HCT116 (cell line): ENCODE measurements at regions not wholly inside any gene's neighbourhood (a gene's known extent, or its start where the extent isn't known, plus 50 kb on each side); places are given as distances from the start of the nearest gene placed in this dataset.

Experiments used
- ATAC-seq: fragments of 200-7000 bp; cut with Tn5 transposase; 2 replicates; pipeline ENCODE4 v1.9.1; 2020; ENCODE audit warnings: mild to moderate bottlenecking, moderate library complexity
- BruUV-seq: library from RNA; stranded (reverse); fragments of 400-500 nt; replicated peaks from 2 replicates; lab custom pipeline; 2021; lab: Mats Ljungman, UMichigan
- CTCF ChIA-PET: fragments of 300-600 bp; sonication (Branson Sonifier 250); formaldehyde crosslinking; loops from one replicate; lab custom pipeline; 2021; ENCODE audit warnings: antibody characterized with exemption; lab: Charles Lee
- POLR2A ChIA-PET: fragments of 300-600, 350-600 bp; sonication (Branson Sonifier 250); formaldehyde crosslinking; loops from one replicate; lab custom pipeline; 2021; ENCODE audit warnings: antibody characterized with exemption; lab: Charles Lee
- RAD21 ChIA-PET, 2 experiments: fragments of 300-600 bp; sonication (Branson Sonifier 250); formaldehyde crosslinking; loops; one replicate each; lab custom pipeline; 2023; ENCODE audit warnings: low total read pairs in 2 of 2; ENCODE audit not compliant: uncharacterized antibody in 2 of 2, unreplicated experiment in 2 of 2, low non-redundant PET in 1 of 2; lab: Charles Lee
- DNase-seq: peaks from one replicate; pipeline ENCODE4 v3.0.0-alpha.2; 2010; ENCODE audit warnings: low read depth, low spot score
- H2AFZ ChIP-seq: fragments of 200-600 bp; shearing (Covaris generic), sonication (generic); 2 replicates; pipeline ENCODE4 v1.6.1; 2017; ENCODE audit warnings: low read depth, mixed run types, mixed read lengths, antibody characterized with exemption, low read length; ENCODE audit not compliant: poor library complexity, severe bottlenecking
- H3K27ac ChIP-seq: 2 replicates; pipeline ENCODE4 v1.5.1; 2012; ENCODE audit warnings: low read depth, low read length
- H3K27me3 ChIP-seq: fragments of 200-600 bp; sonication (generic); 2 replicates; pipeline ENCODE4 v1.6.1; 2016; ENCODE audit warnings: mixed run types, low read length, mixed read lengths; ENCODE audit not compliant: insufficient read depth
- H3K36me3 ChIP-seq, 2 experiments: fragments of 200-500 bp in 1 of 2; fragments of 200-600 bp in 1 of 2; sonication (Bioruptor generic) in 1 of 2; sonication (generic) in 1 of 2; 2 replicates each; pipeline versions ENCODE4 v1.5.1 to v1.6.1; 2014 to 2016; ENCODE audit warnings: low read length in 2 of 2, inconsistent platforms in 1 of 2, mixed read lengths in 1 of 2, mixed run types in 1 of 2; ENCODE audit not compliant: insufficient read depth in 2 of 2, control insufficient read depth in 1 of 2
- H3K4me1 ChIP-seq, 2 experiments: fragments of 200-600 bp in 1 of 2; sonication (generic) in 1 of 2; 2 replicates each; pipeline versions ENCODE4 v1.5.1 to v1.6.1; 2012 to 2017; ENCODE audit warnings: low read length in 2 of 2, inconsistent platforms in 1 of 2, mild to moderate bottlenecking in 1 of 2, mixed read lengths in 1 of 2, mixed run types in 1 of 2, moderate library complexity in 1 of 2; ENCODE audit not compliant: insufficient read depth in 2 of 2, control insufficient read depth in 1 of 2
- H3K4me2 ChIP-seq: fragments of 200-600 bp; sonication (generic); 2 replicates; pipeline ENCODE4 v1.6.1; 2017; ENCODE audit warnings: mixed run types, low read length, mixed read lengths
- H3K4me3 ChIP-seq, 2 experiments: fragments of 200-600 bp in 1 of 2; sonication (generic) in 1 of 2; replicated peaks in 1 of 2; 2 replicates each; pipeline ENCODE4 v1.5.1; 2011 to 2016; ENCODE audit warnings: low read length in 2 of 2, control low read depth in 1 of 2, low read depth in 1 of 2, mild to moderate bottlenecking in 1 of 2, mixed read lengths in 1 of 2, mixed run types in 1 of 2
- H3K79me2 ChIP-seq: fragments of 200-600 bp; sonication (generic); 2 replicates; pipeline ENCODE4 v1.6.1; 2017; ENCODE audit warnings: mild to moderate bottlenecking, mixed run types, low read length, moderate library complexity, mixed read lengths; ENCODE audit not compliant: insufficient read depth
- H3K9ac ChIP-seq: fragments of 200-600 bp; sonication (generic); 2 replicates; pipeline ENCODE4 v1.6.1; 2016; ENCODE audit warnings: low read length, mixed read lengths
- H3K9me2 ChIP-seq: fragments of 200-600 bp; sonication (generic), shearing (Covaris generic); 2 replicates; pipeline ENCODE4 v1.6.1; 2017; ENCODE audit warnings: mixed run types, mild to moderate bottlenecking, moderate library complexity; ENCODE audit not compliant: insufficient read depth
- H3K9me3 ChIP-seq, 2 experiments: fragments of 200-500 bp in 1 of 2; fragments of 200-600 bp in 1 of 2; sonication (Bioruptor generic) in 1 of 2; sonication (generic) in 1 of 2; 2 replicates each; pipeline ENCODE4 v1.6.1; 2014 to 2017; ENCODE audit warnings: low read length in 2 of 2, mixed read lengths in 2 of 2, inconsistent platforms in 1 of 2, low read depth in 1 of 2, mild to moderate bottlenecking in 1 of 2, mixed run types in 1 of 2, moderate library complexity in 1 of 2; ENCODE audit not compliant: control insufficient read depth in 1 of 2, insufficient read depth in 1 of 2
- H4K20me1 ChIP-seq: fragments of 200-600 bp; sonication (generic), shearing (Covaris generic); 2 replicates; pipeline ENCODE4 v1.6.1; 2017; ENCODE audit warnings: mixed run types, mild to moderate bottlenecking, moderate library complexity; ENCODE audit not compliant: insufficient read depth
- EGR1 ChIP-seq: IDR thresholded peaks from 2 replicates; pipeline ENCODE4 v1.6.1; 2012; ENCODE audit warnings: low read depth
- RAD21 ChIP-seq: IDR thresholded peaks from 2 replicates; pipeline ENCODE4 v1.6.1; 2012; ENCODE audit warnings: low read depth, mild to moderate bottlenecking
- intact Hi-C: fragments of 100-400 bp; cut with micrococcal nuclease; formaldehyde crosslinking; loops from 2 replicates; pipeline ENCODE4 v1.10.0; 2022
- TF ChIP-seq, protein P1 (sequence below), 3 experiments: fragments of 200-600 bp in 1 of 3; sonication (generic) in 1 of 3; IDR thresholded peaks in 2 of 3; conservative IDR thresholded peaks in 1 of 3; 2 replicates each; pipeline ENCODE4 v1.5.1; 2012 to 2017; ENCODE audit warnings: low read depth in 2 of 3, low read length in 2 of 3, antibody characterized with exemption in 1 of 3, borderline replicate concordance in 1 of 3, control low read depth in 1 of 3, mild to moderate bottlenecking in 1 of 3, mixed read lengths in 1 of 3, mixed run types in 1 of 3, moderate library complexity in 1 of 3; ENCODE audit not compliant: insufficient read depth in 1 of 3
- TF ChIP-seq, protein P2 (sequence below): IDR thresholded peaks from 2 replicates; pipeline ENCODE4 v1.6.1; 2011; ENCODE audit warnings: mild to moderate bottlenecking, low read length, moderate library complexity; ENCODE audit not compliant: insufficient replicate concordance; ENCODE audit errors: extremely low read depth

DNA sequence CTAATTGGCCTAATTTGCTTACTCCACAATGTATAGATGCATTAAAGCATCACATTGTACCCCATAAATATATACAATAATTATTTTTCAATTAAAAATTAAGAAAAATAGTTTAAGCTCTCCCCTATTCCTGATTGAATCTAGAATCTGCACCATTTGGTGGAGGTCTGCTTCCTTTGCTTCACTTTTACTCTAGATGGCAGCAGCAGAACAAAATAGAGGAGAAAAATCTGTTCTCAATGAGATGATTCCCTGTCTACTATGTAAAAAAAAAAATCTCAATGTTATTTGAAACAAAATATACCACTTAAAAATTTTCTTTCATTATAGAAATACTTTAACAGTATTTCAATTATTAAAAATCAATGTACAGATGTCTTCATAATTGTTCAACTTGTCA, 109.6 kb upstream of the FXR1 start:
- Histone ChIP-seq H3K79me2 (no peaks in the 10 kb centered on the region), H3K9ac (no peak overlapping the region), H3K4me3 (no peak overlapping the region), H3K9me2 (no peaks in the 10 kb centered on the region), H2AFZ (no peak overlapping the region), H4K20me1 (no peaks in the 10 kb centered on the region; the same call in 1 of the 2 replicates), H3K4me2 (no peak overlapping the region), H3K4me1 (no peaks in the 10 kb centered on the region), H3K27me3 (peaks cover 16% of the 10 kb centered on the region; the same call in 1 of the 2 replicates), H3K36me3 (no peaks in the 10 kb centered on the region), H3K9me3 (no peaks in the 10 kb centered on the region), H3K27ac (no peak overlapping the region)
- intact Hi-C loops: loop anchor here (2.0 to 10.0 kb wide), 3 partner anchors 472 to 1882 kb away; no protein-coding TSS in a partner anchor
- no TSS peak for BruUV-seq
- ATAC-seq (peak; percentile 49; the same call in 1 of the 2 replicates), DNase-seq (peak; percentile 3)
- ChIA-PET CTCF (interaction anchor here (0.5 to 1.6 kb wide), 5 partner anchors 10 to 898 kb away, joined by 3 to 8 read pairs (median 3); no protein-coding TSS in a partner anchor), RAD21 (no interaction called here), POLR2A (no interaction called here)
- TF ChIP-seq RAD21 (peak; percentile 69), EGR1 (no peak)
- TF ChIP-seq, protein P1, sequence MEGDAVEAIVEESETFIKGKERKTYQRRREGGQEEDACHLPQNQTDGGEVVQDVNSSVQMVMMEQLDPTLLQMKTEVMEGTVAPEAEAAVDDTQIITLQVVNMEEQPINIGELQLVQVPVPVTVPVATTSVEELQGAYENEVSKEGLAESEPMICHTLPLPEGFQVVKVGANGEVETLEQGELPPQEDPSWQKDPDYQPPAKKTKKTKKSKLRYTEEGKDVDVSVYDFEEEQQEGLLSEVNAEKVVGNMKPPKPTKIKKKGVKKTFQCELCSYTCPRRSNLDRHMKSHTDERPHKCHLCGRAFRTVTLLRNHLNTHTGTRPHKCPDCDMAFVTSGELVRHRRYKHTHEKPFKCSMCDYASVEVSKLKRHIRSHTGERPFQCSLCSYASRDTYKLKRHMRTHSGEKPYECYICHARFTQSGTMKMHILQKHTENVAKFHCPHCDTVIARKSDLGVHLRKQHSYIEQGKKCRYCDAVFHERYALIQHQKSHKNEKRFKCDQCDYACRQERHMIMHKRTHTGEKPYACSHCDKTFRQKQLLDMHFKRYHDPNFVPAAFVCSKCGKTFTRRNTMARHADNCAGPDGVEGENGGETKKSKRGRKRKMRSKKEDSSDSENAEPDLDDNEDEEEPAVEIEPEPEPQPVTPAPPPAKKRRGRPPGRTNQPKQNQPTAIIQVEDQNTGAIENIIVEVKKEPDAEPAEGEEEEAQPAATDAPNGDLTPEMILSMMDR (IDR thresholded peaks at IDR 0.05 in 2 of 3, conservative IDR thresholded peaks at IDR 0.05 in 1 of 3; ENCODE audit: borderline replicate concordance in 1 of 3, insufficient read depth in 1 of 3, low read depth in 2 of 3, low read length in 2 of 3): peak; percentile 39 to 51 (median 48); a peak in 5 of 6 replicates
- TF ChIP-seq, protein P2, sequence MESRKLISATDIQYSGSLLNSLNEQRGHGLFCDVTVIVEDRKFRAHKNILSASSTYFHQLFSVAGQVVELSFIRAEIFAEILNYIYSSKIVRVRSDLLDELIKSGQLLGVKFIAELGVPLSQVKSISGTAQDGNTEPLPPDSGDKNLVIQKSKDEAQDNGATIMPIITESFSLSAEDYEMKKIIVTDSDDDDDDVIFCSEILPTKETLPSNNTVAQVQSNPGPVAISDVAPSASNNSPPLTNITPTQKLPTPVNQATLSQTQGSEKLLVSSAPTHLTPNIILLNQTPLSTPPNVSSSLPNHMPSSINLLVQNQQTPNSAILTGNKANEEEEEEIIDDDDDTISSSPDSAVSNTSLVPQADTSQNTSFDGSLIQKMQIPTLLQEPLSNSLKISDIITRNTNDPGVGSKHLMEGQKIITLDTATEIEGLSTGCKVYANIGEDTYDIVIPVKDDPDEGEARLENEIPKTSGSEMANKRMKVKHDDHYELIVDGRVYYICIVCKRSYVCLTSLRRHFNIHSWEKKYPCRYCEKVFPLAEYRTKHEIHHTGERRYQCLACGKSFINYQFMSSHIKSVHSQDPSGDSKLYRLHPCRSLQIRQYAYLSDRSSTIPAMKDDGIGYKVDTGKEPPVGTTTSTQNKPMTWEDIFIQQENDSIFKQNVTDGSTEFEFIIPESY: no peak
